ENCODE measurements at regions not wholly inside any gene's neighbourhood (a gene's known extent, or its start where the extent isn't known, plus 50 kb on each side); places are given as distances from the start of the nearest gene placed in this dataset.

DNA sequence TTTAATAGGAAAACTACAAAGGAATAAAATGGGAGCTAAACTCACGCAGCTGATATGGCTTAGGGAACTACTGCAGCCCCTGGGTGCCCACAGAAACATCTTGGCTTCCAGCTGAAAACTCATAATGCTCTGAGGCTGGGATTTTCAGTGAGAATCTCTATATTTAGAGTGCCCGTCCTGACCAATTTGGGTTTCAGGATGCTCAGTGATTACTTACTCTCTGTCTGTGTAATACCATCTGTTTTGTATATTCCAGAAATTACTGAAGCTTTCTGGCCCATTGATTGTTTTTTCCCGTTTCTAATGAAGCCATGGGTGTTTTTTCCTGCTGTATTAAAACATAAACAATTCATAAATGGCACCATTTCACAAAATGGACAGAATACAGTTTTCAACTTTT, 50.6 kb upstream of the ZNF385D start:
- H3K36me3 ChIP-seq (ENCODE audit: control insufficient read depth, insufficient read depth, low read length) = no peaks in the 10 kb centered on the region
- H3K4me3 ChIP-seq (ENCODE audit: low read depth, low read length) = no peak overlapping the region
- DNase-seq (ENCODE audit: low read depth) = no peak
- TF ChIP-seq, protein P1, sequence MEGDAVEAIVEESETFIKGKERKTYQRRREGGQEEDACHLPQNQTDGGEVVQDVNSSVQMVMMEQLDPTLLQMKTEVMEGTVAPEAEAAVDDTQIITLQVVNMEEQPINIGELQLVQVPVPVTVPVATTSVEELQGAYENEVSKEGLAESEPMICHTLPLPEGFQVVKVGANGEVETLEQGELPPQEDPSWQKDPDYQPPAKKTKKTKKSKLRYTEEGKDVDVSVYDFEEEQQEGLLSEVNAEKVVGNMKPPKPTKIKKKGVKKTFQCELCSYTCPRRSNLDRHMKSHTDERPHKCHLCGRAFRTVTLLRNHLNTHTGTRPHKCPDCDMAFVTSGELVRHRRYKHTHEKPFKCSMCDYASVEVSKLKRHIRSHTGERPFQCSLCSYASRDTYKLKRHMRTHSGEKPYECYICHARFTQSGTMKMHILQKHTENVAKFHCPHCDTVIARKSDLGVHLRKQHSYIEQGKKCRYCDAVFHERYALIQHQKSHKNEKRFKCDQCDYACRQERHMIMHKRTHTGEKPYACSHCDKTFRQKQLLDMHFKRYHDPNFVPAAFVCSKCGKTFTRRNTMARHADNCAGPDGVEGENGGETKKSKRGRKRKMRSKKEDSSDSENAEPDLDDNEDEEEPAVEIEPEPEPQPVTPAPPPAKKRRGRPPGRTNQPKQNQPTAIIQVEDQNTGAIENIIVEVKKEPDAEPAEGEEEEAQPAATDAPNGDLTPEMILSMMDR (IDR thresholded peaks at IDR 0.05; ENCODE audit: insufficient read depth, low read depth, low read length) = no peak
- POLR2A ChIA-PET = interaction anchor here (0.8 kb wide), 1 partner anchor 25 kb away, joined by 3 read pairs; no protein-coding TSS in a partner anchor
- CTCF ChIA-PET = interaction anchor here (0.7 kb wide), 1 partner anchor 16 kb away, joined by 3 read pairs; no protein-coding TSS in a partner anchor
- H3K27me3 ChIP-seq (ENCODE audit: control insufficient read depth, insufficient read depth, low read length) = no peaks in the 10 kb centered on the region

DNA sequence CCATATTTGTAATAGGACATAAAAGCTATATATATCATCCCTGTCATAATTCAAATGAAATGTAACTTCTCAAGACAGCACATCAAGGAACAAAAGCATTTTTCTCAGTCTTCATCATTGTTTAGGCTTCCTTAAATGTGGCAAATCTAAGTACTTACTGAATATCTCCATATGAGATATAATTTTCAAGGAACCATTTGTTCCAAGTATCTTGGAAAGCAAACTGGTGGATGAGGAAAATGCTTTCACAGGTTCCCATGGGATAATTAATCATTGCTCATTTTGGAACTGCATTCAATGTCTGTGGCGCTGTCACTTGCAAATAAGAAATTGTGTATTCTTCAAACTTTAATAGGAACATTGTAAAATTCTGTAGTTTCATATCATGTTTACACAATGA, 52.6 kb upstream of the ZNF385D start:
- H3K27me3 ChIP-seq (ENCODE audit: control insufficient read depth, insufficient read depth, low read length) = no peaks in the 10 kb centered on the region
- TF ChIP-seq, protein P1 (IDR thresholded peaks at IDR 0.05; ENCODE audit: insufficient read depth, low read depth, low read length) = no peak
- ChIA-PET CTCF (interaction anchor here (1.5 kb wide), 1 partner anchor 18 kb away, joined by 4 read pairs; no protein-coding TSS in a partner anchor), POLR2A (no interaction called here)
- H3K4me3 ChIP-seq (ENCODE audit: low read depth, low read length) = no peak overlapping the region
- no peak for DNase-seq (ENCODE audit: low read depth)
- H3K36me3 ChIP-seq (ENCODE audit: control insufficient read depth, insufficient read depth, low read length) = no peaks in the 10 kb centered on the region

DNA sequence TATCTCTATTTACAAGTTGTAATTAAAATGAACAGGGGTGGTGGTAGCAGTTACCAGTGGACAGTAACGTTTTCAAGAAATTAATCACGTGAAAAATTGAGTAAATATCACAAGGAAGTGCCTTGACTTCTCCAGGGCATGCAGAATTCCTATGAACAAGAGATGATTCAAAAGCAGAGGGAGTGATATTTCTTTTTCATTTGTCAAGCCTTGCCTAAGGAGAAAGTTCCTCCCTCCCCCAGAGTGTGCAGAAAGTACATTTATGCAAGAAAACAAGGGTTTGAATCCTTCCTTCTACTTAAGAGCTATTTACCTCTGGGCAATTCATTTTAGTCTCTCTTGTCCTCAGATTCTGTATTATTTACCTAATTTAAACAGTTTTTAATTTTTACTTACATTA, 53.3 kb upstream of the ZNF385D start:
- no peak overlapping the region for H3K4me3 ChIP-seq (ENCODE audit: low read depth, low read length)
- CTCF ChIA-PET = no interaction called here
- H3K36me3 ChIP-seq (ENCODE audit: control insufficient read depth, insufficient read depth, low read length) = no peaks in the 10 kb centered on the region
- TF ChIP-seq, protein P1 (IDR thresholded peaks at IDR 0.05; ENCODE audit: insufficient read depth, low read depth, low read length) = no peak
- no peaks in the 10 kb centered on the region for H3K27me3 ChIP-seq (ENCODE audit: control insufficient read depth, insufficient read depth, low read length)
- POLR2A ChIA-PET = no interaction called here
- no peak for DNase-seq (ENCODE audit: low read depth)

DNA sequence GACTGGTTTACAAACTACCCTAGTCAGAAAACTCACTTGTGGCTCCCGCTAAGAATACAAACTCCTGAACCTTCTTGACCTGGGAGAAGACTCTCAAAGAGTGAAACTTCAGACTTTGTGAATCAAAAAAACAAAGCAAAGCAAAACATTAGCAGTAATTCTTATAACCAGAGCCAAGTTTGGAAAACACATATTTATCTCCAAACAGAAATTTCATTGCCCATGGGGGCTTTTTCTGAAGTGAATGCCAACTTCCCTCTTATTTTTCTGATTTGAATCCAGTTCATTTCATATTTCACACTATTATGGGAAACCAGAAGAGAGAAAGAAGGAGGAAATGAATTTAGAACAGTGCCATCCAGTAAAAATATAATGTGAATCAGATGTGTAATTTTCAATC, 55.7 kb upstream of the ZNF385D start:
- H3K4me3 ChIP-seq (ENCODE audit: low read depth, low read length) = no peak overlapping the region
- TF ChIP-seq, protein P1 (IDR thresholded peaks at IDR 0.05; ENCODE audit: insufficient read depth, low read depth, low read length) = no peak
- ChIA-PET POLR2A (no interaction called here), CTCF (no interaction called here)
- no peaks in the 10 kb centered on the region for H3K36me3 ChIP-seq (ENCODE audit: control insufficient read depth, insufficient read depth, low read length)
- no peak for DNase-seq (ENCODE audit: low read depth)
- no peaks in the 10 kb centered on the region for H3K27me3 ChIP-seq (ENCODE audit: control insufficient read depth, insufficient read depth, low read length)

DNA sequence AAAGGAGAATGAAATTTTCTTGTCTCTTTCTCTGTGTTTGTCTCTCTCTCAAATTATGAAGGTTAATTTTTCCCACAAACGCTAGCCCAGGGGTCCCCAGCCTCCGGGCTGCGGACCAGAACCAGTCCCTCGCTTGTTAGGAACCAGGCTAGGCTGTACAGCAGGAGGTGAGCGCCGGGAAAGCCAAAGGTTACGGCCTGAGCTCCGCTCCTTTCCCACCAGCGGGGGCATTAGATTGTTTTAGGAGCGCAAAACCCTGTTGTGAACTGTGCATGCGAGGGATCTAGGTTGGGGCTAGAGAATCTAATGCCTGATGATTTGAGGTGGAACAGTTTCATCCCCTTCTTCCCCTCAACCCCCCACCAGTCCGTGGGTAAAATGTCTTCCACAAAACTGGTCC, 74.7 kb upstream of the ZNF385D start:
- POLR2A ChIA-PET = no interaction called here
- CTCF ChIA-PET = no interaction called here
- Histone ChIP-seq H3K36me3 (ENCODE audit: control insufficient read depth, insufficient read depth, low read length) (no peaks in the 10 kb centered on the region), H3K27me3 (ENCODE audit: control insufficient read depth, insufficient read depth, low read length) (no peaks in the 10 kb centered on the region), H3K4me3 (ENCODE audit: low read depth, low read length) (no peak overlapping the region)
- TF ChIP-seq, protein P1 (IDR thresholded peaks at IDR 0.05; ENCODE audit: insufficient read depth, low read depth, low read length) = no peak
- no peak for DNase-seq (ENCODE audit: low read depth)

Data from BJ (cell line).